ENCODE measurements at regions not wholly inside any gene's neighbourhood (a gene's known extent, or its start where the extent isn't known, plus 50 kb on each side); places are given as distances from the start of the nearest gene placed in this dataset.

GRCh38 chr3:5388091-5388490 lies 200.6 kb downstream of the EDEM1 start:
- TF ChIP-seq CTCF (IDR thresholded peaks at IDR 0.05; ENCODE audit: borderline replicate concordance), result no peak
- no peak for DNase-seq
- H3K27me3 ChIP-seq (ENCODE audit: low read depth), result no peaks in the 10 kb centered on the region
- no peaks in the 10 kb centered on the region for H3K4me1 ChIP-seq
- intact Hi-C loops (cut with micrococcal nuclease), result no loop called here
- H3K9me3 ChIP-seq (replicated peaks), result no peaks in the 10 kb centered on the region
- H3K36me3 ChIP-seq, result no peaks in the 10 kb centered on the region
- H3K27ac ChIP-seq (replicated peaks), result no peak overlapping the region
- no peak overlapping the region for H3K4me3 ChIP-seq

DNA sequence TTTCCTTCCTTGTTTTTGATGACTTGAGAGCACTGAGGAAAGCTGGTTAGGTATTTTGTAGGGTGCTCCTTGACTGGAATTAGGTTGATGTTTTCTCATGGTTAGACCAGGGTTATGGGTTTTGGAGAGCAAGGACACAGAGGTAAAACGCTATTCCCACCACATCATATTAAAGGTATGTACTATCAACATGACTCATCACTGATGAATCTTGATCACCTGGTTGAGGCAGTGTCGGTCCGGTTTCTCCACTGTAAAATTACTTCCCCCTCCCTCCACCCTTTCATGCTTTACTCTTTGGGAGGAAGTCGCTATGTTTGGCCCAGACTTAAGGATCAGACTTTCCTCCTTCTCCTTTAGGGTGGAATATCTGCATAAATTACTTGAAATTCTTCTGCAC lies 201.6 kb downstream of the EDEM1 start:
- H3K9me3 ChIP-seq (replicated peaks), result no peaks in the 10 kb centered on the region
- H3K4me3 ChIP-seq, result no peak overlapping the region
- DNase-seq, result no peak
- no peaks in the 10 kb centered on the region for H3K36me3 ChIP-seq
- no peaks in the 10 kb centered on the region for H3K27me3 ChIP-seq (ENCODE audit: low read depth)
- TF ChIP-seq CTCF (IDR thresholded peaks at IDR 0.05; ENCODE audit: borderline replicate concordance), result no peak
- intact Hi-C loops (cut with micrococcal nuclease), result no loop called here
- H3K4me1 ChIP-seq, result no peaks in the 10 kb centered on the region
- no peak overlapping the region for H3K27ac ChIP-seq (replicated peaks)

DNA sequence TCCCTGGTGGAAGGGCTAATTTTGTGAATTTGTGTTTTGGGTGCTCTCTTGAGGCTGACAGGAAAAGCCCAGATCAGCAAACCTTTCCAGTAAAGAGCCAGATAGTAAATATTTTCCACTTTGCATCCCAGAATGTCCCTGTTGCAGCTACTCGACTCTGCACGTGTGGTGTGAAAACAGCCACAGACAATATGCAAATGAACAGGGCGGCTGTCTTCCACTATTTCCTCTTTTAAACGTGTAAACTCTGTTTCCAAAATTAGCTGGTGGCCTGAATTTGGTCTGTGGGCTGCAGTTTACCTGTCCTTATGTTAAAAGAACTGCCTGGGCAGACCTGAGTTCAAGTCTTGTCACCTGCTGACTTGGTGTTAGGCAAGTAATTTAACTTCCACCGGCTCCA lies 202.7 kb downstream of the EDEM1 start:
- Histone ChIP-seq H3K4me1 (no peaks in the 10 kb centered on the region), H3K27me3 (ENCODE audit: low read depth) (no peaks in the 10 kb centered on the region), H3K27ac (replicated peaks) (no peak overlapping the region), H3K4me3 (no peak overlapping the region), H3K36me3 (no peaks in the 10 kb centered on the region), H3K9me3 (replicated peaks) (no peaks in the 10 kb centered on the region)
- no peak for DNase-seq
- TF ChIP-seq CTCF (IDR thresholded peaks at IDR 0.05; ENCODE audit: borderline replicate concordance), result no peak
- intact Hi-C loops (cut with micrococcal nuclease), result no loop called here

DNA sequence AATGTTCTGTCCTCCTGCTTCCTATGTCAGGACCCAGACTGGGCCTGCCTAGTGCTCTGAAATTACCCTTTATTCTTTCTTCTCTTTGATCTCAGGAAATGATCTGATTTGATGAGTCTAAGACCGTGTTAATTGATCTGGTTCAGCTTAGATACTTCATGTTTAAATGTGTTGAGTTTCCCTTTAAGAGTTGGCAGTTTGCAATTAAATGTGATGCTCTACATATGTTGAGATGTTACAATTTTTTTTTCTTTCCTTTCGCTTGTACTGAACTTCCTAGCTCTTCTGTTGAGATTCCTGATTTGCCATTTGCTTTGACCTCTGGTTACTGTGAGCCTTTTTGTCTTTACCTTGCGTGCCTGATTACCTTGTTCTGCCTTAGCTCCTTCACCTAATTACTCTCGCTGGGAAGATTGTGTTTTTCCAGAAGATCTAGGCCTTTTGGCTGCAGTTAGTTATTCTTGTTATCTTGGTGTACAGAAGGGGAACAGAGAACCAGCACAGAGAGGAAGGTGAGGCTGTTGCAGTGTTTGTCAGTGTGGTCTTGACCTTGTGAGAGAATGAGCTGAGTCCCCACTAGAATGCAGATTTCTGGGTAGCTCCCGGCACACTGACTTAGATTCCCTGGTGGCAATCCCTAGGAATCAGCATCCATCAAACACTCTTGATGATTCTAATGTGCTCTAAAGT lies 203.6 kb downstream of the EDEM1 start:
- H3K4me3 ChIP-seq, result no peak overlapping the region
- intact Hi-C loops (cut with micrococcal nuclease), result no loop called here
- H3K36me3 ChIP-seq, result no peaks in the 10 kb centered on the region
- no peaks in the 10 kb centered on the region for H3K27me3 ChIP-seq (ENCODE audit: low read depth)
- no peaks in the 10 kb centered on the region for H3K4me1 ChIP-seq
- no peak overlapping the region for H3K27ac ChIP-seq (replicated peaks)
- H3K9me3 ChIP-seq (replicated peaks), result no peaks in the 10 kb centered on the region
- no peak for TF ChIP-seq CTCF (IDR thresholded peaks at IDR 0.05; ENCODE audit: borderline replicate concordance)
- no peak for DNase-seq

DNA sequence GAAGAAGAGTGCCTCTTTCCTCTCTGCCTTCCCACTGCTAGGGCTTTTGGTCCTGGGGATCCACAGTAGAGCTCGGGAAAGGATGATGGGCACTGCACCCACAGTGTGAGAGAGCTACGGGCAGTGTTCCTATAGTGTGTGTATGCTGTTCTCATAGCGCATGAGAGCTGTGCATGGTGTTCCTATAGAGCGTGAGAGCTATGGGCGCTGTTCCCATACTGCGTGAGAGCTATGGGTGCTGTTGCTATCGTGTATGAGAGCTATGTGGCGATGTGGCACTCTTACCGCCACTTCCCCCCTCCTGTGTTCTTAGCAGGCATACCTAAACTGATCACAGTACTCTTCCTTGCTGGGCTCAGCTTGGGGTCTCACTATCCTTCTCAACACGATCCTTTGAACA lies 213.5 kb downstream of the EDEM1 start:
- DNase-seq, result no peak
- Histone ChIP-seq H3K27me3 (ENCODE audit: low read depth) (peaks cover 5% of the 10 kb centered on the region), H3K27ac (replicated peaks) (no peak overlapping the region), H3K4me3 (no peak overlapping the region), H3K4me1 (no peaks in the 10 kb centered on the region), H3K36me3 (no peaks in the 10 kb centered on the region), H3K9me3 (replicated peaks) (no peaks in the 10 kb centered on the region)
- no peak for TF ChIP-seq CTCF (IDR thresholded peaks at IDR 0.05; ENCODE audit: borderline replicate concordance)
- intact Hi-C loops (cut with micrococcal nuclease), result no loop called here

Measured in left ventricle myocardium inferior (tissue), 1 donor.